ENCODE measurements at regions not wholly inside any gene's neighbourhood (a gene's known extent, or its start where the extent isn't known, plus 50 kb on each side); places are given as distances from the start of the nearest gene placed in this dataset.

DNA sequence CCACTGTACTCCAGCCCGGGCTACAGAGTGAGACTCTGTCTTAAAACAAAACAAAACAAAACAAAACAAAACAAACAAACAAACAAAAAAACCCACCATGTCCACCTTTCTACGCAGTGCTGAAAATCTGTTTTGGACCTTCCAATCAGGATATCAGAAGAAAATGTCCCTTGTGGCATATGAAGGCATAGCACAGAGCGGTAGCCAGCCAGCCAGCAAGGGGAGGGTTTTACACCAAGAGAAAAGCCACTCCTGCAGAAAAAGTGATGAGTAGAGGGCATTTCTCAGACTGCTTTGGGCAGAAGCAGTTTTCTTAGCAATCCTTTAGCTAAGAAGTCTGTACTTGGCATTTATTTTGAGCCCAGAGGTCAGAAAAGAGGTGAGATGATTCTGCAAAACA is 612.2 kb downstream of the TYW1 start:
- no peaks in the 10 kb centered on the region for H3K36me3 ChIP-seq (ENCODE audit: insufficient read depth, low read length, poor library complexity, severe bottlenecking)
- no peak overlapping the region for H3K27ac ChIP-seq (ENCODE audit: low read depth, low read length, poor library complexity, severe bottlenecking)
- TF ChIP-seq, protein P1, sequence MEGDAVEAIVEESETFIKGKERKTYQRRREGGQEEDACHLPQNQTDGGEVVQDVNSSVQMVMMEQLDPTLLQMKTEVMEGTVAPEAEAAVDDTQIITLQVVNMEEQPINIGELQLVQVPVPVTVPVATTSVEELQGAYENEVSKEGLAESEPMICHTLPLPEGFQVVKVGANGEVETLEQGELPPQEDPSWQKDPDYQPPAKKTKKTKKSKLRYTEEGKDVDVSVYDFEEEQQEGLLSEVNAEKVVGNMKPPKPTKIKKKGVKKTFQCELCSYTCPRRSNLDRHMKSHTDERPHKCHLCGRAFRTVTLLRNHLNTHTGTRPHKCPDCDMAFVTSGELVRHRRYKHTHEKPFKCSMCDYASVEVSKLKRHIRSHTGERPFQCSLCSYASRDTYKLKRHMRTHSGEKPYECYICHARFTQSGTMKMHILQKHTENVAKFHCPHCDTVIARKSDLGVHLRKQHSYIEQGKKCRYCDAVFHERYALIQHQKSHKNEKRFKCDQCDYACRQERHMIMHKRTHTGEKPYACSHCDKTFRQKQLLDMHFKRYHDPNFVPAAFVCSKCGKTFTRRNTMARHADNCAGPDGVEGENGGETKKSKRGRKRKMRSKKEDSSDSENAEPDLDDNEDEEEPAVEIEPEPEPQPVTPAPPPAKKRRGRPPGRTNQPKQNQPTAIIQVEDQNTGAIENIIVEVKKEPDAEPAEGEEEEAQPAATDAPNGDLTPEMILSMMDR (conservative IDR thresholded peaks at IDR 0.05; ENCODE audit: low read depth, low read length) = peak; percentile 31; the same call in 1 of the 2 replicates
- no peak for TF ChIP-seq EZH2 (IDR thresholded peaks at IDR 0.05; ENCODE audit: borderline replicate concordance, low read depth, low read length, poor library complexity, severe bottlenecking)
- no peaks in the 10 kb centered on the region for H3K27me3 ChIP-seq (replicated peaks; ENCODE audit: insufficient read depth, low read depth, low read length, poor library complexity)
- POLR2A ChIA-PET (ENCODE audit: low non-redundant PET) = no interaction called here
- intact Hi-C loops (cut with micrococcal nuclease; ENCODE audit: unreplicated experiment) = no loop called here
- CTCF ChIA-PET = no interaction called here
- no peaks in the 10 kb centered on the region for H3K4me1 ChIP-seq (ENCODE audit: insufficient read depth, low read length, poor library complexity, severe bottlenecking)
- H3K9me3 ChIP-seq (ENCODE audit: low read depth, low read length, poor library complexity, severe bottlenecking) = peaks cover 8% of the 10 kb centered on the region
- no peak overlapping the region for H3K4me3 ChIP-seq (ENCODE audit: low read depth, low read length, poor library complexity, severe bottlenecking)
- DNase-seq (ENCODE audit: low spot score) = no peak
- no TSS peak for BruUV-seq (replicated peaks)

DNA sequence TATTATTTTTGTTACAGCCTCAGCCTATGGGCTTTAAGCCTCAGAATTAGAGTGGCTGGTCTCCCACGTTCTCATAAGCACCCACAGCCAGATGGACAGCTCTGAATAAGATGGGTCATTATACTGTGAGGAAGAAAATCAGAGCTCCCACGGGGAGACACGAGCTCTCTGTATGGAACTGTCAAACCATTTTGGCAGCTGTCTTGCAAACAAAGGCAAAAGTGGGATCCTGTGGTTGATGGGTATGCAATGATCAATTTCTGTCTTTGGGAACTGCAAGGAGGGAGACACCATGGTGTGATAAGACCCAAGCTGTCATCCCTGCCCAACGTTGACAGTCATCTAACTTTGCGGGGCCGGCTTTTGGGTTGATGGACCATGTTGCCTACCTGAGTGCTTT is 614.3 kb downstream of the TYW1 start:
- H3K4me3 ChIP-seq (ENCODE audit: low read depth, low read length, poor library complexity, severe bottlenecking) = no peak overlapping the region
- H3K27me3 ChIP-seq (replicated peaks; ENCODE audit: insufficient read depth, low read depth, low read length, poor library complexity) = no peaks in the 10 kb centered on the region
- no peak for TF ChIP-seq EZH2 (IDR thresholded peaks at IDR 0.05; ENCODE audit: borderline replicate concordance, low read depth, low read length, poor library complexity, severe bottlenecking)
- TF ChIP-seq, protein P1 (conservative IDR thresholded peaks at IDR 0.05; ENCODE audit: low read depth, low read length) = no peak
- BruUV-seq (replicated peaks) = no TSS peak
- no peak for DNase-seq (ENCODE audit: low spot score)
- intact Hi-C loops (cut with micrococcal nuclease; ENCODE audit: unreplicated experiment) = no loop called here
- H3K36me3 ChIP-seq (ENCODE audit: insufficient read depth, low read length, poor library complexity, severe bottlenecking) = no peaks in the 10 kb centered on the region
- POLR2A ChIA-PET (ENCODE audit: low non-redundant PET) = no interaction called here
- no peak overlapping the region for H3K27ac ChIP-seq (ENCODE audit: low read depth, low read length, poor library complexity, severe bottlenecking)
- no peaks in the 10 kb centered on the region for H3K9me3 ChIP-seq (ENCODE audit: low read depth, low read length, poor library complexity, severe bottlenecking)
- CTCF ChIA-PET = no interaction called here
- no peaks in the 10 kb centered on the region for H3K4me1 ChIP-seq (ENCODE audit: insufficient read depth, low read length, poor library complexity, severe bottlenecking)

DNA sequence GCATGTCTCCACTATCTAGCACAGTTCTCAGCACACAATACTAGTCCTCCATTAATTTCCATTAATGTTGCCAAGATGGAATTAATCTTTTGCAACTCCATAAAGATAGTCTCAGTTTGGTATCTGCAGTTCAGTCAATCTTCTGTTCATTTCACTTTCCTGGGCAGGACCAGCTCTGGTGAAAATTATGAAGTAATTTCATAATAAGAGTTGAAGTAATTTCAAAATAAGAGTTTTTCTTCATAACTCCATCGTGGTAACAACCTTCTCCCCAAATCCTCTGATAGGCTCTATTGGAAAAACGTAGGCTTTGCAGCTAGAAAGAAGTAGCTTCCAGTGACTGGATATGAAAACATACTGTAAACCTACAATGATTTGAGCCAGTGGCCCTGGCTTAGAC is 618.2 kb downstream of the TYW1 start:
- H3K27me3 ChIP-seq (replicated peaks; ENCODE audit: insufficient read depth, low read depth, low read length, poor library complexity) = no peaks in the 10 kb centered on the region
- intact Hi-C loops (cut with micrococcal nuclease; ENCODE audit: unreplicated experiment) = no loop called here
- TF ChIP-seq, protein P1 (conservative IDR thresholded peaks at IDR 0.05; ENCODE audit: low read depth, low read length) = no peak
- TF ChIP-seq EZH2 (IDR thresholded peaks at IDR 0.05; ENCODE audit: borderline replicate concordance, low read depth, low read length, poor library complexity, severe bottlenecking) = no peak
- ChIA-PET CTCF (interaction anchor here (1.3 kb wide), 1 partner anchor 11 kb away, joined by 3 read pairs; no protein-coding TSS in a partner anchor), POLR2A (ENCODE audit: low non-redundant PET) (no interaction called here)
- no TSS peak for BruUV-seq (replicated peaks)
- no peaks in the 10 kb centered on the region for H3K36me3 ChIP-seq (ENCODE audit: insufficient read depth, low read length, poor library complexity, severe bottlenecking)
- no peak for DNase-seq (ENCODE audit: low spot score)
- no peaks in the 10 kb centered on the region for H3K9me3 ChIP-seq (ENCODE audit: low read depth, low read length, poor library complexity, severe bottlenecking)
- H3K4me3 ChIP-seq (ENCODE audit: low read depth, low read length, poor library complexity, severe bottlenecking) = no peak overlapping the region
- no peak overlapping the region for H3K27ac ChIP-seq (ENCODE audit: low read depth, low read length, poor library complexity, severe bottlenecking)
- H3K4me1 ChIP-seq (ENCODE audit: insufficient read depth, low read length, poor library complexity, severe bottlenecking) = no peaks in the 10 kb centered on the region

All from A673 (cell line).